Hepatic stellate cell (primary cell): ENCODE measurements at regions not wholly inside any gene's neighbourhood (a gene's known extent, or its start where the extent isn't known, plus 50 kb on each side); places are given as distances from the start of the nearest gene placed in this dataset.
"Not testable (repeated sequence)": the region's sequence is repeated elsewhere in the genome, so short reads cannot be mapped to it uniquely, and the experiment has no call there.

ENCODE experiments used
- DNase-seq: peaks from one replicate; pipeline ENCODE4 v3.0.0; 2011; ENCODE audit warnings: low spot score

GRCh38 chr11:13169709-13170108, 107.9 kb upstream of the BMAL1 start:
- DNase-seq = peak; percentile 43

DNA sequence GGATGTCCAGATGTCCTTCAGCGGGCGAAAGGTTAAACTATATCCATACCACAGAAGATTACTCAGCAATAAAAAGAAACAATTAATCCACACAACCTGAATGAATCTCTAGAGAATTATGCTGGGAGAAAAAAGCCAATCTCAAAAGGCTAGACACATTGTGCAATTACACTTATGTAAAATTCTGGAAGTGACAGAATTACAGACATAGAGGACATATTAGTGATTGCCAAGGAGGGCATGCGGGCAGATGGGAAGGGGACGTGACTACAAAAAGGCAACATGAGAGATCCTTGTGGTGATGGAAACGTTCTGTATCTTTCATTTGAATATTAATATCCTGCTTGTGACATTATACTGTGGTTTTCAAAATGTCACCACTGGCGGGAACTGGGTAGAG, 103.5 kb upstream of the BMAL1 start:
- DNase-seq = no peak

- peak; percentile 9 for DNase-seq
Observed at GRCh38 chr11:13183094-13183825, 94.3 kb upstream of the BMAL1 start.

GRCh38 chr11:13183826-13184196, 93.8 kb upstream of the BMAL1 start:
- DNase-seq = no peak

- DNase-seq = no peak
Observed at GRCh38 chr11:13184295-13184794, 93.2 kb upstream of the BMAL1 start.

DNA sequence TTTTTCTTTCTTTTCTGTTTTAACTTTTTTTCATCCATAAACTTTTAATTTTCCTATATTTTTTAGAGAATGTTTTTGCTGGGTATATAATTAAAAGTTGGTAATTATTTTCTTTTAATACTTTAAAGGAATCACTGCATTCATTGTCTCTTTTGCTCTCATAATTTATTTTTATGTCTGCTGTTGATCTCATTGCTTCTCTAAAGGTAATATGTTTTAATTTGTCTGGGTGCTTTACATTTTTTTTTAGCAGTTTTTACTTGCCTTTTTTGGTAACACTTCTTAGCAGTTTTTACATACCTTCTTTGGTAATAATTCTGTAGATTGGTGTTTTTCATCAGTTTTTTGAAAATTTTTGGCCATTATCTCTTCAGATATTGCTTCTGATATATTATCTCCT, 89.4 kb upstream of the BMAL1 start:
- no peak for DNase-seq

GRCh38 chr11:13189561-13190426, 87.8 kb upstream of the BMAL1 start:
- no peak for DNase-seq

- no peak for DNase-seq
Observed at GRCh38 chr11:13193613-13194012, 84.0 kb upstream of the BMAL1 start.

GRCh38 chr11:13197374-13197773, 80.2 kb upstream of the BMAL1 start:
- not testable (repeated sequence) for DNase-seq

- DNase-seq = no peak
Observed at GRCh38 chr11:13205486-13205885, 72.1 kb upstream of the BMAL1 start.

DNA sequence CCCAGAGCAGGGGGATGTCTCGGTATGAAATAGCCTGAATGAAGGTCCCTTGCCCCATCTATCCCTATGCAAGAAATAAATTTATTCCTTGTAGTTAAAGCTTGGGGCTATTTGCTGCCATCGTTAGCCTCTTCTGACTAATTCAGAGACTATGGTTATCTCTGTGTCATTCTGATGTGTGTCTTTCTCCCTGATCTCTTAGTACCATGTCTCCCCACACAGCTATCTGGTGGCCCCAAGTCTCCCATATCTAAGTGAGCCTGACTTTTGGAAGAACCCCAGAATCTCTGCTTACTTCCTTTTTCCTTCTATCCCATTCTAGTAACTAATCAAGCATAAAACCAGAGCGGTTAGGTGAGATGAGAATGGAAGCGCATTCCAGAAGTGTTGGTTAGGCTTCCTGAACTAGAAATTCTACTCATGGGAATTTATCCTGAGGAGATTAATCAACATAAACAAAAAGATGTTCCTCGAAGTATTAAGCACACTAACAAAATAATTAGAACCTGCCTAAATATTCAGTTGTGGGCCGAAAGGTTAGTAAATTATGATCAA, 71.4 kb upstream of the BMAL1 start:
- DNase-seq = no peak

- DNase-seq = no peak
Observed at GRCh38 chr11:13207270-13207664, 70.3 kb upstream of the BMAL1 start.

- peak; percentile 34 for DNase-seq
Observed at GRCh38 chr11:13207665-13208594, 69.7 kb upstream of the BMAL1 start.

DNA sequence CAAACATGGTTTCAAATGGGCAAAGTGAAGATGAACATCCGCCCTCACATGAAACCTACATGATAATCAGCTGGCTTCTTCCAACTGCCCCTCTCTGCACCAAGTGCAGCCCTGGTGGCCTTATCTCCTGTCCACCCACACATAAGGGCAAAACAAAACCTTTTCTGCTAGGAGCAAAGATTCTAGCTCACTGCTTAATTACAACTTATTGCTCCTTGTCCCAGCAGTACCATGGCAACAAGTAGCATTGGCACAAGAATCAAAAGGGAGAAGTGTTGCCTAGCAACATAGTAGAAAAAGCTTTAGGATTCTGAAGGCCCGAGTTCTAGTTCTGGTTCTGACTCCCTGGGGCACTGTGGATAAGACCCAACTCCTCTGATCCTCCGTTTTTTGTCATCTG, 68.7 kb upstream of the BMAL1 start:
- no peak for DNase-seq

- no peak for DNase-seq
Observed at GRCh38 chr11:13209379-13209778, 68.2 kb upstream of the BMAL1 start.

GRCh38 chr11:13210424-13210823, 67.2 kb upstream of the BMAL1 start:
- peak; percentile 33 for DNase-seq

GRCh38 chr11:13214276-13214675, 63.3 kb upstream of the BMAL1 start:
- DNase-seq = no peak

DNA sequence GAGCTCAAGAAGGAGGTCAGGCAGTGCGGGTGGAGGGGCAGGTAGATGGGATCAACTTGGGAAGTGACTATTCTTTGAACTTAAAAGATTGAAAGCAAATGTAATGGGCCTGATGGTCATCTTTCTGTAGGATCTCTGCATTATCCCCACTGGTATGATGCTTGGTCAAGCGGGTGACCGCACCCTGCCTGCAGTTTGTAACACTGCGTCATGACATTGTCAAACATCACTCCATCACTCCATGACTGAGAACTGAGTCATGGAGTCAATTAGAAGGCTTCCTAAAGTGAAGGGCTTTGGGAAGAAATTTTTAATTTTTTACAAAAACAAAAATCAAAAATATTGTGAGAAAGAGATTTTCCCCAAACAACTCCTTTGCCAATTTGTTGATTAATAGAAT, 62.4 kb upstream of the BMAL1 start:
- DNase-seq = peak; percentile 55

DNA sequence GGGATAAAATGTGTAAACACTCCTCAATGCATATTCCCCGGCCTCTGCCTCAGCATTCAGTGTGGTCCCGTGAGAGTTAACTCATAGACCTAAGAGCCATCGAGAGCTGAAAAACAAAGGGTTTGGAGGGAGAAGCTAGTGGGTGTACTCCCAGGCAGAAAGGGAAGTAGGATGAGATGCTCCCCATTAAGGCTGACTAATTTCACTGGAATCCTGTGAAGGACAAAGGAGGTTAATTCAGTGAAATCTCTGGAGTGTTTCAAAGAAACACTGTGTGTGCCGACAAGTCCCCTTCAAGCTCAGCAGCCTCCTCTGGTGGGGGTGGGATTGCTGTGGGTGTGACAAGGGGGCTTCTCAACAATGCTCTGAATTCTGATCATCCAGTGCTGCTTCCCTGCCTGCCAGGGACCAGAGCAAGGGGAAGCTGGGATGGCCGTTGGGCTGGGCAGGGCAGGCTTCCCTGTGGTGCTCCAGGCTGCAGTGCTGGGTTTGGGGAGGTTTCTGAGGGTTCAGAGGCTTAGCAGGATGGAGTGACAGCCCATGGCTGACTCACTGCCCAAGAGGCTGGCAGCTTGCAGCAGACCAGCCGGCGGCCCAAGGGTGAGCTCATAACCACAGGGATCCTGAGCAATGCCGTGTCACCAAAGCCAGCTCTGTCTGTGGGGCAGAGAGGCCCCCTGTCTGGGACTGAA, 61.4 kb upstream of the BMAL1 start:
- DNase-seq = peak; percentile 89

DNA sequence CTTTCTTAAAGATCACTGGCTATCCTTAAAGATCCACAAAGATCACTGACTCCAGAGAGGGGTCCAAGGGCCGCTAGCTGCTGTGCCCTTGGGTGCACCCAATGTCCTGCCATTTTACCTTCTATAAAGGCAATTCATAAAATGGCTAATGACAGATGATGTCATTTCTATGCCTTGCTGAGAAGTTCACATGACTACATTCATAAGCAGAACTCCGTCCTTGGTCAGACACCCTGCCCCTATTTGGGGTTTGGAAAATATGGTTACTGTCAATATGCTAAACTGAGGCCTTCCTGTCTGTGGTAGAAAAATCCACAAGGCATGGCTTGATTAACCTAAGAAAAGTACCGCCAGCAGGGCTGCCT, 60.9 kb upstream of the BMAL1 start:
- DNase-seq = peak; percentile 21

DNA sequence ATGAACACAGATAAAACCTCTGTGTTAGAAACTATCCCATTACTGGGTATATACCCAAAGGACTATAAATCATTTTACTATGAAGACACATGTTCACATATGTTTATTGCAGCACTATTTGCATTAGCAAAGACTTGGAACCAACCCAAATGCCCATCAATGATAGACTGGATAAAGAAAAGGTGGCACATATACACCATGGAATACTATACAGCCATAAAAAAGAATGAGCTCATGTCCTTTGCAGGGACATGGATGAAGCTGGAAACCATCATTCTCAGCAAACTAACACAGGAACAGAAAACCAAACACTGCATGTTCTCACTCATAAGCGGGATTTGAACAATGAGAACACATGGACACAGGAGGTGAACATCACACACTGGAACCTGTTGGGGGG, 58.9 kb upstream of the BMAL1 start:
- DNase-seq = not testable (repeated sequence)
